IPS-20b (cell line): ENCODE measurements at regions not wholly inside any gene's neighbourhood (a gene's known extent, or its start where the extent isn't known, plus 50 kb on each side); places are given as distances from the start of the nearest gene placed in this dataset.

Source experiments
- H3K27ac ChIP-seq: one replicate; pipeline ENCODE4 v1.5.1; 2013; ENCODE audit warnings: low read length
- H3K27me3 ChIP-seq: 2 replicates; pipeline ENCODE4 v1.6.1; 2013; ENCODE audit warnings: mild to moderate bottlenecking, low read length, inconsistent platforms; ENCODE audit not compliant: insufficient read depth
- H3K36me3 ChIP-seq: 2 replicates; pipeline ENCODE4 v1.6.1; 2013; ENCODE audit warnings: low read depth, mild to moderate bottlenecking, inconsistent platforms, low read length, moderate library complexity; ENCODE audit not compliant: insufficient read depth
- H3K4me1 ChIP-seq: 2 replicates; pipeline ENCODE4 v1.6.1; 2013; ENCODE audit warnings: mild to moderate bottlenecking, control low read depth, inconsistent platforms, low read length, moderate library complexity; ENCODE audit not compliant: insufficient read depth
- H3K4me3 ChIP-seq: 2 replicates; pipeline ENCODE4 v1.5.1; 2013; ENCODE audit warnings: mild to moderate bottlenecking, low read length, inconsistent platforms
- H3K9ac ChIP-seq: 2 replicates; pipeline ENCODE4 v1.6.1; 2013; ENCODE audit warnings: low read depth, mild to moderate bottlenecking, inconsistent platforms, low read length, moderate library complexity
- H3K9me3 ChIP-seq: 2 replicates; pipeline ENCODE4 v1.6.1; 2013; ENCODE audit warnings: mild to moderate bottlenecking, low read depth, low read length, inconsistent platforms; ENCODE audit not compliant: insufficient read depth

DNA sequence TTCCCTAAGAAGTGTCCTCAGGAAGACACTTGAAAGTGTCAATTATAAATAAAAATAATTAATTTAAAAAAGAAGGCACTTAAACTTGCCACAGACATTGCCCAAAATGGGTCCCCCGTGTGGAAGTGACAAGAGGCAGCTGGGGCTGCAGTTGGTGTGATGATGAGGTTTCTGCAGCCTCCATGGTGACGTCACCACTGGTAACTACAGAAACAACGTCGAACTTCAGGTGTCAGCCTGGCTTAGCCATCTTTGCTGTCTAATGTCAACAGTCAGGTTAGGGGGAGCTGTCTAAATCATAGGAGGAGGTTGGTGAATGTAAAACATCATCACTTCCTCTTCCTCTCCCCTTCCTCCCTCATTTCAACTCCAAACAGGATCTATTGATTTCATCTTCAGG is 328.6 kb downstream of the MN1 start:
- H3K27me3 ChIP-seq, result no peaks in the 10 kb centered on the region; the same call in 1 of the 2 replicates
- no peak overlapping the region for H3K4me3 ChIP-seq
- no peaks in the 10 kb centered on the region for H3K36me3 ChIP-seq
- H3K9ac ChIP-seq, result no peak overlapping the region
- no peak overlapping the region for H3K27ac ChIP-seq
- no peaks in the 10 kb centered on the region for H3K9me3 ChIP-seq
- peaks cover 26% of the 10 kb centered on the region for H3K4me1 ChIP-seq

DNA sequence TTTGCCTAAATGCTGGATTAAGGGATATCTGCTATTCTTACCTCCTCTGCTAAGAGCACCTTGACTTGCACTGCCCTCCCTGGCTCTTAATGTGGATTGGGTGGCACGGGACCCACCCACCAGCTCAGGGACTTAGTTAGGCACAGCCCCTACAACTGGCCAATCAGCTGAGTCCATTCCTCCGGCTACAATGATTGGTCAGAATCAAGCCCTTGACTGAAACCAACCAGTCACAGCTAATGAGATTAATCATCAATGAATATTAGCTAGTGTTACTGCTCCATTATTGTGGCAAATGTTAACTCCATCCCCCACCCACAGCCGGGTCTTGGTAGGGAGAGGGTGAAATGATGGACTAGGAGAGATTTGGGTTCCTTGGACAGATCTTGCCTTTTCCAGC is 328.0 kb downstream of the MN1 start:
- Histone ChIP-seq H3K9me3 (no peaks in the 10 kb centered on the region), H3K9ac (no peak overlapping the region), H3K4me1 (peaks cover 26% of the 10 kb centered on the region), H3K4me3 (no peak overlapping the region), H3K36me3 (no peaks in the 10 kb centered on the region), H3K27ac (no peak overlapping the region), H3K27me3 (no peaks in the 10 kb centered on the region; the same call in 1 of the 2 replicates)

- Histone ChIP-seq H3K4me1 (peaks cover 26% of the 10 kb centered on the region), H3K4me3 (no peak overlapping the region), H3K27ac (no peak overlapping the region), H3K27me3 (no peaks in the 10 kb centered on the region; the same call in 1 of the 2 replicates), H3K9ac (no peak overlapping the region), H3K36me3 (no peaks in the 10 kb centered on the region), H3K9me3 (no peaks in the 10 kb centered on the region)
These were observed 327.4 kb downstream of the MN1 start for GRCh38 chr22:27474112-27474571.

DNA sequence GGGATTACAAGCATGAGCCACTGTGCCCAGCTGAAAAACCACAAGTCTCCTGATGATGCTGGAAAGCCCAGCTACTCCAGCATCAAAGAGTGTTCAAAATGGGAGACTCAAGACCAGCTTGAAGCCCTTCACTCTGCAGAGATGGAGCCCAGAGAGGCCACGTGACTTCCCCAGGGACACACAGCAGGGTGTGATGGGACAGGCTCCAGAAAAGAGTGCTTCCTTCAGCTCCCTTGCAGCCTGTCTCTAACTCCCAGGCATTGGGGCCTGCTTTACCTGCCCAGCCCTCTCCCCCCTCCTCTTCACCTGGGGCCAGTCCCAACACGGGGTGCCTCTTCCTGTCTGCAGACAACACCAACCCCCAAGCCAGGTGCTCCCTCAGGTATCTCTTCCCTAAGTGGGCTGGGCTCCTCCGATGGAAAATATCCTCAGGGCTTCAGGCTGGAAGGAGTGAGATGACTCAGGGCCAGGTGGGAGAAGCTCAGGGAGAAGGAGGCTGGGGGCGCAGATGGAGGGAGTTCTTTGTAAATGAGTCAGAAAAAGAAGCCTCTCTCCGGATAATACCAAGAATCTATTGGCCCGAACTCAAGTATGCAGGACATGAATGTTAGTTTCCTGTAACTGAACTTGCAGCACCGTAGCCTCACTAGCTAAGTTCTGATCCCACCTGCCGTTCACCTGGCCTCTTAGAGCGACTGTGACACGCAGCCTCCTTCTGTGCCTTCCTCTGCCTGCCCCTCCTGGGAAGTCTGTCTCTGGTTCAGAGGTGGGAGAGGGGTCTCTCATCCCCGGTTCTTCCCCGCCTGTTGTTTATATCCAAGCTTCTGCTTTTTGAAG is 326.6 kb downstream of the MN1 start:
- Histone ChIP-seq H3K9ac (no peak overlapping the region), H3K4me3 (no peak overlapping the region), H3K9me3 (no peaks in the 10 kb centered on the region), H3K4me1 (peaks cover 26% of the 10 kb centered on the region), H3K27ac (no peak overlapping the region), H3K27me3 (no peaks in the 10 kb centered on the region; the same call in 1 of the 2 replicates), H3K36me3 (no peaks in the 10 kb centered on the region)

GRCh38 chr22:27475548-27475897 is 326.0 kb downstream of the MN1 start:
- Histone ChIP-seq H3K9ac (no peak overlapping the region), H3K27me3 (no peaks in the 10 kb centered on the region; the same call in 1 of the 2 replicates), H3K36me3 (no peaks in the 10 kb centered on the region), H3K4me3 (no peak overlapping the region), H3K4me1 (peaks cover 31% of the 10 kb centered on the region), H3K9me3 (no peaks in the 10 kb centered on the region), H3K27ac (no peak overlapping the region)

- Histone ChIP-seq H3K4me1 (peaks cover 38% of the 10 kb centered on the region), H3K4me3 (no peak overlapping the region)
These were observed 325.2 kb downstream of the MN1 start for GRCh38 chr22:27476318-27476717.

GRCh38 chr22:27476729-27477128 is 324.8 kb downstream of the MN1 start:
- no peaks in the 10 kb centered on the region for H3K9me3 ChIP-seq
- H3K4me1 ChIP-seq, result peaks cover 39% of the 10 kb centered on the region
- H3K27ac ChIP-seq, result no peak overlapping the region
- no peaks in the 10 kb centered on the region; the same call in 1 of the 2 replicates for H3K27me3 ChIP-seq
- no peak overlapping the region for H3K4me3 ChIP-seq
- H3K9ac ChIP-seq, result no peak overlapping the region
- H3K36me3 ChIP-seq, result no peaks in the 10 kb centered on the region

More at GRCh38 chr22:27476318-27476717, 325.2 kb downstream of the MN1 start:
- no peaks in the 10 kb centered on the region for H3K9me3 ChIP-seq
- no peaks in the 10 kb centered on the region; the same call in 1 of the 2 replicates for H3K27me3 ChIP-seq
- H3K36me3 ChIP-seq, result no peaks in the 10 kb centered on the region
- H3K9ac ChIP-seq, result no peak overlapping the region
- H3K27ac ChIP-seq, result no peak overlapping the region

GRCh38 chr22:27477171-27477570 is 324.4 kb downstream of the MN1 start:
- Histone ChIP-seq H3K9ac (no peak overlapping the region), H3K4me1 (peaks cover 39% of the 10 kb centered on the region), H3K9me3 (no peaks in the 10 kb centered on the region), H3K27ac (no peak overlapping the region), H3K36me3 (no peaks in the 10 kb centered on the region), H3K27me3 (no peaks in the 10 kb centered on the region; the same call in 1 of the 2 replicates), H3K4me3 (no peak overlapping the region)

GRCh38 chr22:27480487-27480886 is 321.1 kb downstream of the MN1 start:
- peak overlapping the region; percentile 8; the same call in 1 of the 2 replicates for H3K9ac ChIP-seq
- H3K4me1 ChIP-seq, result peaks cover 30% of the 10 kb centered on the region
- H3K27ac ChIP-seq, result no peak overlapping the region
- H3K27me3 ChIP-seq, result no peaks in the 10 kb centered on the region; the same call in 1 of the 2 replicates
- H3K4me3 ChIP-seq, result no peak overlapping the region
- no peaks in the 10 kb centered on the region for H3K9me3 ChIP-seq
- no peaks in the 10 kb centered on the region for H3K36me3 ChIP-seq

DNA sequence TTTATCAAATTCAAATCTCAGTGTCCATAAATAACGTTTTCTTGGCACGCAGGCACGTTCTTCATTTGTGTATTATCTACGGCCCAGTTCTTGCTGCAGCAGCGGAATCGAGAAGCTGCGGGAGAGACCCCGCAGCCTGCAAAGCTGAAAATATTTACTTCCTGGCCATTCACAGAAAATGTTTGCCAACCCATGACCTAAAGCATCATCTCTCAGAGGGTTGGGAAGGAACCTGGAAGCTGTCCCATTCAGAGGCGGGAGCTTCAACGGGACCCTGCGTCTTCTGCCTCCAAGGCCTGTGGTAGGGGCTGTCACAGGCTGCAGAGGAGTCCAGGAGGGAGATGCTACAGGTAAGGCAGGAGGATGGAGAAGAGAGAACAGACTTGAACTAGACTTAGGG is 319.2 kb downstream of the MN1 start:
- H3K36me3 ChIP-seq, result no peaks in the 10 kb centered on the region
- H3K4me1 ChIP-seq, result peaks cover 13% of the 10 kb centered on the region; the same call in 1 of the 2 replicates
- H3K27ac ChIP-seq, result no peak overlapping the region
- no peak overlapping the region for H3K4me3 ChIP-seq
- H3K27me3 ChIP-seq, result no peaks in the 10 kb centered on the region
- H3K9ac ChIP-seq, result no peak overlapping the region
- H3K9me3 ChIP-seq, result 0 out of 2 replicates have a peak, but pooled peaks cover 3% of the 10 kb centered on the region

GRCh38 chr22:27483095-27483785 is 318.3 kb downstream of the MN1 start:
- H3K4me3 ChIP-seq, result no peak overlapping the region
- H3K9me3 ChIP-seq, result 0 out of 2 replicates have a peak, but pooled peaks cover 3% of the 10 kb centered on the region
- H3K9ac ChIP-seq, result no peak overlapping the region
- no peaks in the 10 kb centered on the region for H3K36me3 ChIP-seq
- H3K4me1 ChIP-seq, result peaks cover 13% of the 10 kb centered on the region; the same call in 1 of the 2 replicates
- H3K27me3 ChIP-seq, result no peaks in the 10 kb centered on the region
- no peak overlapping the region for H3K27ac ChIP-seq
